ENCODE measurements at regions not wholly inside any gene's neighbourhood (a gene's known extent, or its start where the extent isn't known, plus 50 kb on each side); places are given as distances from the start of the nearest gene placed in this dataset.

GRCh38 chr14:94995551-94995950, 161.8 kb downstream of the DICER1 start:
- no peak for DNase-seq (ENCODE audit: low read depth)

DNA sequence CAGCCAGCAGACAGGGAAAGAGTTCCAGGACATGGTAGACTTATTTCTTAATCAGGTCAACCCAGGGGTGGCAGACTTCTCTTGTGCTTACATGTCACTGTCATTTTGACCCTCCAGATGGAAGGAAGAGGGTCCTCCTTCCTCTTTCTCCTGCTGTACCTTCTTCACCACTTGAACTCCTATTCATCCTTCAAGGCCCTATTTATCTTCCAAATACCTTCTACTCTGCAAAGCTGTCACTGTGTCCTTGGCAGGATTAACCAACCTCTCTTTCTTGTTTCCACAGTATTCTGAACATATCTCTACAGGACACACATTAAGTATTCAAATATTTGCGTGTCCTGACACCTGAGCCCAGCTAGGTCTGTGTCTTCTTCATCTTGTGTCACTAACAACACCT, 163.1 kb downstream of the DICER1 start:
- DNase-seq (ENCODE audit: low read depth), result no peak

- DNase-seq (ENCODE audit: low read depth), result no peak
Measured at GRCh38 chr14:94992046-94992445, 165.3 kb downstream of the DICER1 start.

DNA sequence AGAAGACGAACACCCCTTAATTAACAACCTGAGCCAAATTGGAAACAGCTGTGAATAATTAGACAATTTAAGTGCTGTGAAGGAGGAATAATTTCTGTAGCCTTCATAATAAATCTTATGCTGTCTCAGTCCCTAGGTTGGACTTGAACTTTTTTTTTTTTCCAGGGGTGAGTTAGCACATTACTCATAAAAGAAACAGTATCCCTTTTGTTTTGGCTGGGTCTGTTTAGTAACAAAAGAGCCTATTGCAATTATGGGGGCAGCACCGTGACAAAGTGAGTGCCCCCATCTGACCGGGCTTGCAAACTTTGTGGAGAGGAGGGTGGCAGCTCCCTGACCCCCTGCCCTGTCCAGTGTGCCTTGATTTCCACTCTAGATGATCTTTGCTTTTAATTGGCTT, 167.4 kb downstream of the DICER1 start:
- DNase-seq (ENCODE audit: low read depth), result no peak

- no peak for DNase-seq (ENCODE audit: low read depth)
Measured at GRCh38 chr14:94989417-94989816, 167.9 kb downstream of the DICER1 start.

DNA sequence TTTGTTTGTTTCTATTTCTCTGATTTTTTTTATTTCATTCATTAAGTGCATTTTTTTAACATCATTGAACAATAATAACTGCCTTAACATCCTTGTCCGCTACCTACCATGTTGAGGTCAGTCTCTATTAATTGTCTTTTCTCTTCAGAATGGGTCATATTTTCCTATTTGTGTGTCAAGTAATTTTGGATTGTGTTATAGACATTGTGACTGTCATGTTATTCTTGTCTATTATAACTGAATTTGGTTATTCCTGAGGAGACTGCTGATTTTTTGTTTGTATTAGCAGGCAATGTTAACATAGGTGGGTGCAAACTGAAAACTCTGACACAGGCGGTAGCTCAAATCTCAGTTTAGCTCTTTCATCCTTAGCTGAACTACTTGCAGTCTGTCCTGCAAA, 169.9 kb downstream of the DICER1 start:
- no peak for DNase-seq (ENCODE audit: low read depth)

GRCh38 chr14:94979891-94980290, 177.4 kb downstream of the DICER1 start:
- DNase-seq (ENCODE audit: low read depth), result no peak

- no peak for DNase-seq (ENCODE audit: low read depth)
Measured at GRCh38 chr14:94977016-94977415, 180.3 kb downstream of the DICER1 start.

DNA sequence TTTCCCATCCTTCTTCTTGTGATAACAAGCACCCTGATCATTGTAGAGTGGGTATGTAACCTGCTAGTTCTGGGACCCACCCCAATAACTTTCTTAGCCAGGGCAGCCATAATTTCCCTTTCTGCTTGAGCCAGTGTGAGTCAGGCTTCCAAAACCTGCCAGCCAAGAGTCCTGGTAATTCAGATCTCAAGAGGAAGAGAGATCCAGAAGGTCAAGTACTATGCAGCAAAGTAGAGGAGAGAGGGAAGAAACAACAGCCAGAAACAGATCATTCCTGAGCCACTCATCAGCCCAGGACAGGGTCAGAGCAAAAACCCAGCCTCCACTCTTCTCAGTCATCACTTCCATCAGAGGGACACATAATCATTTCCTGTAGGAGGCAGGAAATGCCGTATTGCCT, 182.0 kb downstream of the DICER1 start:
- no peak for DNase-seq (ENCODE audit: low read depth)

DNA sequence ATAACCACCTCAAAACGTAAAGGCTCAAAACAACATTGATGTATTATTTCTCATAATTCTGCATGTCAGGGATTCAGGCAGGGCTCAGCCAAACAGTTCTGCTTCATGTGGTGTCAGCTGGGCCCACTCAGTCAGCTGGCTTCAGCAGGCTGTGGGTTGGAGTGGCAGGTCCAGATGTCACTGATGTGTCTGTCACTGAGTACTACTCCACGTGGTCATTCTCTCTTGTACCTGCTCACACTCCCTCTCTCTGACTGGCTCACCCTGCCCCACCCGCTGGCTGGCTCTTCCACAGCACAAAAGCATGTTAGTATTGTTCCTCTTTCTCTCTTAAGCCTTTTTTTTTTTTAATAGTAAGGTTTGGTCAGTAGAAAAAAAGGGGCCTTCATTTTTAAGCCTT, 182.4 kb downstream of the DICER1 start:
- DNase-seq (ENCODE audit: low read depth), result no peak

DNA sequence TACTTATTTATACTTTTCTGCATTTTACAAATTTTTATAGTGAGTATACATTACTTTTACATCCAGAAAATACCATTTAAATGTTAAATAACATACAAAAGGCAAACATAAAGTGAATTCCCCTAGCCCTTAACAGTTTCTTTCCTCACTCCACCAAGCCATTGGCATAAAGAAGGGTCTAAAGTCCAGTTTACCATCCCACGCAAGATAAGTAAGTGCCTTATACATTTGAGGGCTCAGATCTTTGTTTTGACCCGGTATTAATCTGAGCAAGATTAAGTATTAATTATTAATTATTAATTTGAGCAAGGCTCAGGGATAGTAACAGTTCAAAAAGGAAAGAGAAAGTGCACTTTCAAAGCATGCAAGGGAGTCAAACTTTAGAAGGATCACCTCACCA, 182.9 kb downstream of the DICER1 start:
- DNase-seq (ENCODE audit: low read depth), result no peak

DNA sequence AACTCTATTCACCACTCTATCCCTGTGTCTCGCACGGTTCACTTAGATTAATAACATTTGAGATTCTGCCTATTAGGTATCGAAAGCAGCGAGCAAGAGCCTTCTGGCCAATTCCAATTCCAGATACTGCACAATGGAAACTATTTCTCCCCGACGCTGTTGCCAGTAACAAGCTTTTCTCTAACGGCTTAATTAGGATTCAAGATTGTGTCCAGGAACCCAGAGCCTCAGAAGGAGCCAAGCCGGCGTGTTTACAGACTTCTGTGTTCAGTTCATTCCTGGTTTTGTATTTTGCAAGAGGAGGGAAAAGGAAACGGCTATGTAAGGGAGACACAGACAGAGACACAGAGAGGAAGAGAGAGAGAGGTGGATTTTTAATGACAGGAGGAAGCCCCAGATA, 185.6 kb downstream of the DICER1 start:
- DNase-seq (ENCODE audit: low read depth), result no peak

GRCh38 chr14:94970941-94971730, 186.2 kb downstream of the DICER1 start:
- no peak for DNase-seq (ENCODE audit: low read depth)

- no peak for DNase-seq (ENCODE audit: low read depth)
Measured at GRCh38 chr14:94969766-94970165, 187.6 kb downstream of the DICER1 start.

DNA sequence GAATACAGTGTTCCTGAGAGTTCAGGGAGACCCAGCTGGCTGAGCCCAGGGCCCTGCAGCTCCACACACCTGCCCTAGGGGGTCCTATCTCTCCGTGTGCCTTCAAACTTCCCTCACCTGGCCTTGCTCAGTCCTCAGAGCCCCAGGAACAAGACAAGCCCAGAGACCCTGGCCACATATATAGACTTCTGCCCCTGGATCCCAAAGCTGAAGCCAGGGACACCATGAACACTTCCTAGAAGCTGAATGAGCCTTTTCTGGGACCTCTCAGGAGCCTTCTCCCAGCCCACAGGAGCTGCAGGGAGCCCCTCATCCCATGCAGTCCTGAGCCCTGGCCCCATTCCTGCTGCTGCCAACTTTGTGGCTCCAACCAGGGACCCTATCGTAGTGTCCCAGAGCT, 190.5 kb downstream of the DICER1 start:
- DNase-seq (ENCODE audit: low read depth), result no peak

DNA sequence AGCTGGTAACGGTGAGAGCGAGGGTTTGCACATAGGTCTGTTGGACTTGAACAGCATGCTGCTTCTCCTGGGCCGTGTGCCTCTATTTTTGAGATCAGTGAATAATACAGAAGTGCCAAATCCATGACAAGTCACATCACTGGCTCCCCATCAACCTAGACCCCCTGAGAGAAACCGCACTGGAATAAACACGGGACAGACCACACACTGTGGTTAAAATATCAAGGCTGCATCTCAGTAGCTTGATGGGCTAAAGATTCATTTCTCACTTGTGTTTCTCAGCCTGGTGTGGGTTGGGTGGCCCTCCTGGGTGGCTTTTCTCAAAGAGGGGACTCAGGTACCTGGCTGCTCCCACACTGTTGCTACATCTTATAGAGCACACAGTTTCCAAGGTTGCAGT, 191.0 kb downstream of the DICER1 start:
- no peak for DNase-seq (ENCODE audit: low read depth)

DNA sequence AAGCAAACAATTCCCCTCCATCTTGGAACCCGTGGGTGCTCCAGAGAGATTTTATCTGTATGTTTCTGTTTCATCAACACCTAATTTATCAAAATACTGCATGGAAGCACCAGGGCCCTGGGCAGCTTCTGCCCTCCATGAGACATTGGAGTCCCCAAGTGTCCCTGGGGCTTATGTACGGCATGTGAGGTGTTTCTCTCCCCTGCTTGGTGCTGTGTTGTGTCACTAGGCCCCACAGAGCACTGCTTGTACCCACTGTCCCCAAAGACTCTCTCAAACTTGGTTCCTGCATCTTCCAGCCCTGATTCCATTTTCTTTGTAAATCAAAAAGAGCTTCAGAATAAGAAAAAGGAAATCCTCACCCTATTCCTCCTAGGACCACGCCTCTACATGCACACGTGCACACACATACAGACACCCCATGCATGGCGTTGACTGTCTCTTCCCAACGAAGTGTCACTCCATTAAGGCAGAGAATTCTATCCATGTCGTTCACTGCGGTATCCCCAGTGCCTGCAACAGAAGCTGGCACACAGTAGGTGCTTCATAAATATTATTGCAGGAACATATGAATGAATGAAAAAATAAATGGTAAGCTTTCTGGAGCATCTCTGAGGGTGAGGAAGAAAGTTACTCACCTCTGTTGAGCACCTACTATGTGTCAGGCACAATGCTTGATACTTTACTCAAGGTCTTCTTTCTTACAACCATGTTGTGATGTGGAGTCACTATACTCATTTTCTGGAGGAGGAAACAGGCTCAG, 191.6 kb downstream of the DICER1 start:
- DNase-seq (ENCODE audit: low read depth), result no peak

- DNase-seq (ENCODE audit: low read depth), result no peak
Measured at GRCh38 chr14:94964931-94965330, 192.4 kb downstream of the DICER1 start.

DNA sequence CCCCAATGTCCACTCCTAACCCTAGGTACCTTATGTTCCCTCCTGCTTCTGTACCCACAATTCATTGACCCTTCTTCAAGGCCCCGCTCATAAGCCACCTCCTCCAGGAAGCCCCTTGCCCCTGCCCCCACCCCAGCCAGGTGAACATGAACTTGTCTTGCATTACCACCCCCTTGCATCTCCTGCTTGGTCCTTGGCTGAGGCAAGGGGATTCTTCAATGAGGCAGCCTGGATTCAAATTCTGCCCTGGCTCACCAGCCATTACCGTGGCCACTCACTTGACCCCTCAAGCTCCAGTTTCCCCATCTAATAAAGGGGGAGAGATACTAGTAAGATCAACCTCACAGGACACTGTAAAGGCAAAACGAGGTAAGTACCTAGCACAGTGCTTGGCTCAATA, 193.1 kb downstream of the DICER1 start:
- DNase-seq (ENCODE audit: low read depth), result no peak

DNA sequence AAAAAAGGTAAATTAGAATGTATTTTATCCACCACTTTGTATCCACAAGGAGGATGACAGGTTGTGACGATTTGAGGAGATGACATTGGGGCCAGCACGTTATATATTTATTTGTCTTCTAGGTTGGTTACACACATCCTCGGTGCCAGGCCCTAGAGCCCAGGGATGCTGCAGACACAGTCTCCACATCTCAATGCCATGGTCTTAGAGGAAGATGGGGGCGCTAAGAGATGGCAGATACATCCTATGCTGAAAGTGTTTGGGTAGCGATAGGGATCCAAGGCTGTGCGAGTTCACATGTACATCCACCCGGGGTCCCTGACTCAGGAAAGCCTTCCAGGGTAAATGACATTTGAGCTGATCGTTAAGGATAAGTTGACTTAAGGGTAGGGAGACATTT, 193.1 kb upstream of the GSC start:
- DNase-seq (ENCODE audit: low read depth), result no peak

DNA sequence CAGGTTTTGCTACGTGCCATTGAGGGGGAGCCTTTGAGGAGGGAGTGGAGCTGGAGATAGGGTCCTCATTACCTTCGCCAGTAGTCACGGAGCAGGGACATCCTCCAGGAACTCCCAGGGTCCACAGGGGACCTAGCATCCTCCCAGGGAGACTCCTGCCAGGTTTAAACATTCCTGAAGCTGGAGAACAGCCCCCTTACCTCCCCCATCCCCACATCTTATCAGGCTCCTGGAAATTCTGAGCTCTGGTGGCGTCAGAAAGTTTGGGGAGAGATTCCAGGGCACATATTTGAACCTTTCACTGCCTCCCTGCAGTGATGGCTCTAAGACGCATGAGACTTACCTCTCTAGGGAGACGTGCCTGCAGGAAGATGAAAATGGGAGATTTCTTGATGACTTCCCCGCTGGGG, 192.3 kb upstream of the GSC start:
- no peak for DNase-seq (ENCODE audit: low read depth)

GRCh38 chr14:94961386-94962165, 191.7 kb upstream of the GSC start:
- no peak for DNase-seq (ENCODE audit: low read depth)

Data from M059J (cell line).